ENCODE measurements at regions not wholly inside any gene's neighbourhood (a gene's known extent, or its start where the extent isn't known, plus 50 kb on each side); places are given as distances from the start of the nearest gene placed in this dataset.

DNA sequence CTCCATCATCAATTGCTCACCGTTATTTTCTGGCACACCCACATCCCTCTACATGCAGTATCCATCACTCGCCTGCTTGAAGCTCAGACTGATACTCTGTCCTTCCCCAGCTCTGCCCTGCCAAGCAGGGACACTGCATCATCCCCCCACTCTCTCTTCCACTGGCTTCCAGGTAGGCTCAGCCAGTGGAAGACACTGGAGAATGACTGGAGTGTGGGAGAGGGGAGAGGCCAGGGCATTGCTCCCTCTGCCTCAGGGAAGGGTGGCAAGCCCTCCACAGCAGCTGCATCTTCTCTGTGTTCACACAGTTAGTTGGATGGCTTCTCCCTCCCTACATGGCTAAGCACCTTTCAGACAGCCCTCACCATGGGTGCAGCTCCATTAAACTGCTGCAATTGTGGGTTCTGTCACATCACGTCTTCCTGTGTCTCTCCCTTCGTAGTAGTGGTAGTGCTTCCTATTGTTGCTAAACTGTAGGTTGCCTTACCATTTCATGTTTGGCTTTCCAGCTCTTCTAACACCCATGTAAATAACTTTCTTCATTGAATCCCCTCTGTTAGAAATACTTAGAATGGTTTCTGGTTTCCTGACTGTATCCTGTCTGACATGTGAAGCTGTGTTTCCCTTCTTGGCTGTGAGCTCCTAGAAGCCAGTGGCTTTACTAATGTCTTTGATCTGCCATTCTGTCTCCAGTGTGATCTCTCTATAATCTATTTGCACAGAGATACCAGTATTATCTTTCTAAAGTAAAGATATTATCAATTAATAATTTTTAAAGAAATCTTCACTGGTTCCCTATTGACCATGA is 483.7 kb upstream of the LRRN3 start:
- ATAC-seq, result no peak
- TF ChIP-seq, protein P1, sequence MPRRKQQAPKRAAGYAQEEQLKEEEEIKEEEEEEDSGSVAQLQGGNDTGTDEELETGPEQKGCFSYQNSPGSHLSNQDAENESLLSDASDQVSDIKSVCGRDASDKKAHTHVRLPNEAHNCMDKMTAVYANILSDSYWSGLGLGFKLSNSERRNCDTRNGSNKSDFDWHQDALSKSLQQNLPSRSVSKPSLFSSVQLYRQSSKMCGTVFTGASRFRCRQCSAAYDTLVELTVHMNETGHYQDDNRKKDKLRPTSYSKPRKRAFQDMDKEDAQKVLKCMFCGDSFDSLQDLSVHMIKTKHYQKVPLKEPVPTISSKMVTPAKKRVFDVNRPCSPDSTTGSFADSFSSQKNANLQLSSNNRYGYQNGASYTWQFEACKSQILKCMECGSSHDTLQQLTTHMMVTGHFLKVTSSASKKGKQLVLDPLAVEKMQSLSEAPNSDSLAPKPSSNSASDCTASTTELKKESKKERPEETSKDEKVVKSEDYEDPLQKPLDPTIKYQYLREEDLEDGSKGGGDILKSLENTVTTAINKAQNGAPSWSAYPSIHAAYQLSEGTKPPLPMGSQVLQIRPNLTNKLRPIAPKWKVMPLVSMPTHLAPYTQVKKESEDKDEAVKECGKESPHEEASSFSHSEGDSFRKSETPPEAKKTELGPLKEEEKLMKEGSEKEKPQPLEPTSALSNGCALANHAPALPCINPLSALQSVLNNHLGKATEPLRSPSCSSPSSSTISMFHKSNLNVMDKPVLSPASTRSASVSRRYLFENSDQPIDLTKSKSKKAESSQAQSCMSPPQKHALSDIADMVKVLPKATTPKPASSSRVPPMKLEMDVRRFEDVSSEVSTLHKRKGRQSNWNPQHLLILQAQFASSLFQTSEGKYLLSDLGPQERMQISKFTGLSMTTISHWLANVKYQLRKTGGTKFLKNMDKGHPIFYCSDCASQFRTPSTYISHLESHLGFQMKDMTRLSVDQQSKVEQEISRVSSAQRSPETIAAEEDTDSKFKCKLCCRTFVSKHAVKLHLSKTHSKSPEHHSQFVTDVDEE (CRISPR knock-in tag; IDR thresholded peaks at IDR 0.05), result no peak
- TF ChIP-seq SNAI2 (CRISPR knock-in tag; IDR thresholded peaks at IDR 0.05) (no peak), ARNTL (CRISPR knock-in tag; IDR thresholded peaks at IDR 0.05; ENCODE audit: borderline replicate concordance, low read depth) (no peak), ZFP30 (CRISPR knock-in tag; IDR thresholded peaks at IDR 0.05) (no peak), BACH2 (CRISPR knock-in tag; IDR thresholded peaks at IDR 0.05; ENCODE audit: borderline replicate concordance) (no peak), ZNF8 (CRISPR knock-in tag; IDR thresholded peaks at IDR 0.05) (no peak), GLIS3 (CRISPR knock-in tag; IDR thresholded peaks at IDR 0.05) (no peak), PPARA (CRISPR knock-in tag; IDR thresholded peaks at IDR 0.05; ENCODE audit: borderline replicate concordance) (no peak), TCF4 (CRISPR knock-in tag; IDR thresholded peaks at IDR 0.05; ENCODE audit: borderline replicate concordance) (no peak), PATZ1 (CRISPR knock-in tag; IDR thresholded peaks at IDR 0.05; ENCODE audit: borderline replicate concordance) (no peak)

DNA sequence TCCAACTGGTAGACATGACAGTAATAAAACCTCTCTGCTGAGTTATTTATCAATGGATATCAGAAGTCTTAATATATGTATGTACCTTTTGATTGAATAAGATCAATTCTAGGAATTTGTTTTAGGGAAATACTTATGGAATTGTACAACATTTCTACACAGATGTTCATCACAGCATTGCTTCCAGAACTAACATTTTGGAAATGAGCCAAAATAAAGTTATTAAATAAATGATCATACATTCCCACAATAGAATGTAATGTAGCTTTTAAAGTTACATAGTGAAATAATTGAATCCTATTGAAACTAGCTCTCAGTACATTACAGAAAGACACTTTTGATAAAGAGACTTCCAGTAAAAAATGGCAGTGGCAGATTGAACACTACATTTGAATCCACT is 481.6 kb upstream of the LRRN3 start:
- no peak for TF ChIP-seq BACH2 (CRISPR knock-in tag; IDR thresholded peaks at IDR 0.05; ENCODE audit: borderline replicate concordance)
- TF ChIP-seq, protein P1 (CRISPR knock-in tag; IDR thresholded peaks at IDR 0.05), result no peak
- TF ChIP-seq, protein P2, sequence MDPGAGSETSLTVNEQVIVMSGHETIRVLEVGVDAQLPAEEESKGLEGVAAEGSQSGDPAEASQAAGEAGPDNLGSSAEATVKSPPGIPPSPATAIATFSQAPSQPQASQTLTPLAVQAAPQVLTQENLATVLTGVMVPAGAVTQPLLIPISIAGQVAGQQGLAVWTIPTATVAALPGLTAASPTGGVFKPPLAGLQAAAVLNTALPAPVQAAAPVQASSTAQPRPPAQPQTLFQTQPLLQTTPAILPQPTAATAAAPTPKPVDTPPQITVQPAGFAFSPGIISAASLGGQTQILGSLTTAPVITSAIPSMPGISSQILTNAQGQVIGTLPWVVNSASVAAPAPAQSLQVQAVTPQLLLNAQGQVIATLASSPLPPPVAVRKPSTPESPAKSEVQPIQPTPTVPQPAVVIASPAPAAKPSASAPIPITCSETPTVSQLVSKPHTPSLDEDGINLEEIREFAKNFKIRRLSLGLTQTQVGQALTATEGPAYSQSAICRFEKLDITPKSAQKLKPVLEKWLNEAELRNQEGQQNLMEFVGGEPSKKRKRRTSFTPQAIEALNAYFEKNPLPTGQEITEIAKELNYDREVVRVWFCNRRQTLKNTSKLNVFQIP (CRISPR knock-in tag; IDR thresholded peaks at IDR 0.05; ENCODE audit: borderline replicate concordance, low read depth), result no peak
- TF ChIP-seq TOX (CRISPR knock-in tag; IDR thresholded peaks at IDR 0.05; ENCODE audit: borderline replicate concordance), result no peak
- TF ChIP-seq CREB5 (CRISPR knock-in tag; IDR thresholded peaks at IDR 0.05; ENCODE audit: low read depth), result no peak
- TF ChIP-seq ZNF565 (CRISPR knock-in tag; conservative IDR thresholded peaks at IDR 0.05; ENCODE audit: low read depth), result no peak
- no peak for TF ChIP-seq ZFP30 (CRISPR knock-in tag; IDR thresholded peaks at IDR 0.05)
- TF ChIP-seq GLIS3 (CRISPR knock-in tag; IDR thresholded peaks at IDR 0.05), result no peak
- TF ChIP-seq PPARA (CRISPR knock-in tag; IDR thresholded peaks at IDR 0.05; ENCODE audit: borderline replicate concordance), result no peak
- TF ChIP-seq RARB (CRISPR knock-in tag; IDR thresholded peaks at IDR 0.05), result no peak
- TF ChIP-seq ZNF8 (CRISPR knock-in tag; IDR thresholded peaks at IDR 0.05), result no peak
- TF ChIP-seq ISL1 (CRISPR knock-in tag; IDR thresholded peaks at IDR 0.05), result no peak
- TF ChIP-seq TCF4 (CRISPR knock-in tag; IDR thresholded peaks at IDR 0.05; ENCODE audit: borderline replicate concordance), result no peak
- TF ChIP-seq ZNF70 (CRISPR knock-in tag; IDR thresholded peaks at IDR 0.05), result no peak
- no peak for TF ChIP-seq ARNTL (CRISPR knock-in tag; IDR thresholded peaks at IDR 0.05; ENCODE audit: borderline replicate concordance, low read depth)
- TF ChIP-seq, protein P3, sequence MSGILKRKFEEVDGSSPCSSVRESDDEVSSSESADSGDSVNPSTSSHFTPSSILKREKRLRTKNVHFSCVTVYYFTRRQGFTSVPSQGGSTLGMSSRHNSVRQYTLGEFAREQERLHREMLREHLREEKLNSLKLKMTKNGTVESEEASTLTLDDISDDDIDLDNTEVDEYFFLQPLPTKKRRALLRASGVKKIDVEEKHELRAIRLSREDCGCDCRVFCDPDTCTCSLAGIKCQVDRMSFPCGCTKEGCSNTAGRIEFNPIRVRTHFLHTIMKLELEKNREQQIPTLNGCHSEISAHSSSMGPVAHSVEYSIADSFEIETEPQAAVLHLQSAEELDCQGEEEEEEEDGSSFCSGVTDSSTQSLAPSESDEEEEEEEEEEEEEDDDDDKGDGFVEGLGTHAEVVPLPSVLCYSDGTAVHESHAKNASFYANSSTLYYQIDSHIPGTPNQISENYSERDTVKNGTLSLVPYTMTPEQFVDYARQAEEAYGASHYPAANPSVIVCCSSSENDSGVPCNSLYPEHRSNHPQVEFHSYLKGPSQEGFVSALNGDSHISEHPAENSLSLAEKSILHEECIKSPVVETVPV (CRISPR knock-in tag; IDR thresholded peaks at IDR 0.05), result no peak
- TF ChIP-seq ESRRG (CRISPR knock-in tag; IDR thresholded peaks at IDR 0.05), result no peak
- TF ChIP-seq PATZ1 (CRISPR knock-in tag; IDR thresholded peaks at IDR 0.05; ENCODE audit: borderline replicate concordance), result no peak
- ATAC-seq, result no peak

Measured in SK-N-SH treated with all-trans-retinoic acid at 6 μM for 48 hours (cell line).